BE2C (cell line): ENCODE measurements at regions not wholly inside any gene's neighbourhood (a gene's known extent, or its start where the extent isn't known, plus 50 kb on each side); places are given as distances from the start of the nearest gene placed in this dataset.

Source experiments
- DNase-seq: peaks from one replicate; pipeline ENCODE4 v3.0.0-alpha.2; 2020
- H3K27me3 ChIP-seq: fragments of 250-450 bp; sonication (Bioruptor Pico); 2 replicates; pipeline ENCODE4 v1.5.1; 2020; ENCODE audit warnings: mild to moderate bottlenecking
- H3K36me3 ChIP-seq: fragments of 250-450 bp; sonication (Bioruptor Pico); 2 replicates; pipeline ENCODE4 v1.5.1; 2020; ENCODE audit warnings: mild to moderate bottlenecking
- H3K4me1 ChIP-seq: fragments of 250-450 bp; sonication (Bioruptor Pico); 2 replicates; pipeline ENCODE4 v1.5.1; 2020
- H3K4me3 ChIP-seq: 2 replicates; pipeline ENCODE4 v1.5.1; 2011; ENCODE audit warnings: low read depth, low read length
- H3K9me3 ChIP-seq: fragments of 250-450 bp; sonication (Bioruptor Pico); 2 replicates; pipeline ENCODE4 v1.5.1; 2020
- CTCF ChIP-seq: IDR thresholded peaks from 2 replicates; pipeline ENCODE4 v1.5.1; 2012; ENCODE audit warnings: mild to moderate bottlenecking, low read depth, low read length

- Histone ChIP-seq H3K4me3 (no peak overlapping the region), H3K36me3 (no peaks in the 10 kb centered on the region), H3K9me3 (no peaks in the 10 kb centered on the region; the same call in 1 of the 2 replicates), H3K27me3 (no peaks in the 10 kb centered on the region), H3K4me1 (no peaks in the 10 kb centered on the region)
- no peak for DNase-seq
- no peak for TF ChIP-seq CTCF
These were observed 493.3 kb upstream of the ADAMTS16 start for GRCh38 chr5:4646715-4647375.

- no peak overlapping the region for H3K4me3 ChIP-seq
- no peaks in the 10 kb centered on the region for H3K9me3 ChIP-seq
- no peak for TF ChIP-seq CTCF
- no peaks in the 10 kb centered on the region for H3K36me3 ChIP-seq
- H3K4me1 ChIP-seq: no peaks in the 10 kb centered on the region
- no peak for DNase-seq
- H3K27me3 ChIP-seq: no peaks in the 10 kb centered on the region
These were observed 492.2 kb upstream of the ADAMTS16 start for GRCh38 chr5:4647955-4648354.

- Histone ChIP-seq H3K4me3 (no peak overlapping the region), H3K4me1 (no peaks in the 10 kb centered on the region), H3K27me3 (no peaks in the 10 kb centered on the region), H3K36me3 (no peaks in the 10 kb centered on the region), H3K9me3 (no peaks in the 10 kb centered on the region)
- DNase-seq: no peak
- no peak for TF ChIP-seq CTCF
These were observed 488.1 kb upstream of the ADAMTS16 start for GRCh38 chr5:4651806-4652565.

- H3K4me3 ChIP-seq: no peak overlapping the region
- H3K4me1 ChIP-seq: no peaks in the 10 kb centered on the region
- H3K36me3 ChIP-seq: no peaks in the 10 kb centered on the region
- H3K27me3 ChIP-seq: no peaks in the 10 kb centered on the region
- DNase-seq: no peak
- no peak for TF ChIP-seq CTCF
- H3K9me3 ChIP-seq: no peaks in the 10 kb centered on the region; the same call in 1 of the 2 replicates
These were observed 486.7 kb upstream of the ADAMTS16 start for GRCh38 chr5:4653475-4653874.

- Histone ChIP-seq H3K9me3 (no peaks in the 10 kb centered on the region; the same call in 1 of the 2 replicates), H3K27me3 (no peaks in the 10 kb centered on the region), H3K4me1 (no peaks in the 10 kb centered on the region), H3K4me3 (no peak overlapping the region), H3K36me3 (no peaks in the 10 kb centered on the region)
- TF ChIP-seq CTCF: no peak
- no peak for DNase-seq
These were observed 480.3 kb upstream of the ADAMTS16 start for GRCh38 chr5:4659851-4660250.

- Histone ChIP-seq H3K4me3 (no peak overlapping the region), H3K36me3 (no peaks in the 10 kb centered on the region), H3K9me3 (no peaks in the 10 kb centered on the region; the same call in 1 of the 2 replicates), H3K27me3 (no peaks in the 10 kb centered on the region), H3K4me1 (no peaks in the 10 kb centered on the region)
- no peak for DNase-seq
- TF ChIP-seq CTCF: no peak
These were observed 478.8 kb upstream of the ADAMTS16 start for GRCh38 chr5:4661326-4661725.
